Fibroblast of mammary gland (primary cell): ENCODE measurements at regions not wholly inside any gene's neighbourhood (a gene's known extent, or its start where the extent isn't known, plus 50 kb on each side); places are given as distances from the start of the nearest gene placed in this dataset.

ENCODE experiments used
- DNase-seq: peaks from one replicate; pipeline ENCODE4 v3.0.0-alpha.2; 2010; ENCODE audit warnings: low read depth
- H3K4me3 ChIP-seq: 2 replicates; pipeline ENCODE4 v1.5.1; 2011; ENCODE audit warnings: low read depth, mild to moderate bottlenecking, low read length, moderate library complexity; ENCODE audit not compliant: control insufficient read depth
- TF ChIP-seq, protein P1 (sequence below): conservative IDR thresholded peaks from 2 replicates; pipeline ENCODE4 v1.5.1; 2011; ENCODE audit warnings: low read depth, low read length, inconsistent platforms; ENCODE audit not compliant: control insufficient read depth, insufficient read depth

DNA sequence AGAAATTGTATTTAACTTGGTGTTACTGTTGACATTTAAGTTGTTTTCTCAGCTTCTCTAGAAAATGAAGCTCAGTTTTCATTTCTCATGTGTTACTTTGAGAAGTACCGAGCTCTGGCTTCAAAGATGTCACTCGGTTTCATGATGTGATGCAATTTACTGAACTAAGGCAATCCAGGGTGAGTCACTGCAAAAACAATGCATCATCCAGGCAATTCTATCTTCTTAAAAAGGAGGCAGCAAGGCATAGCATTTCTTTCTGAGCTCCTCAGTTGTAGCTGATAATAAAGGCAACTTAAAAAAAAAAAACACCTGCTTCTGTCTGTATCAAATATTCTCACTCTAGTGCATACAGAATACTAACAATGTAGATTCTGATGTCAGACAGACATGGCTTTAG lies 91.1 kb upstream of the KCNA4 start:
- peak; percentile 75 for DNase-seq
- no peak overlapping the region for H3K4me3 ChIP-seq
- TF ChIP-seq, protein P1, sequence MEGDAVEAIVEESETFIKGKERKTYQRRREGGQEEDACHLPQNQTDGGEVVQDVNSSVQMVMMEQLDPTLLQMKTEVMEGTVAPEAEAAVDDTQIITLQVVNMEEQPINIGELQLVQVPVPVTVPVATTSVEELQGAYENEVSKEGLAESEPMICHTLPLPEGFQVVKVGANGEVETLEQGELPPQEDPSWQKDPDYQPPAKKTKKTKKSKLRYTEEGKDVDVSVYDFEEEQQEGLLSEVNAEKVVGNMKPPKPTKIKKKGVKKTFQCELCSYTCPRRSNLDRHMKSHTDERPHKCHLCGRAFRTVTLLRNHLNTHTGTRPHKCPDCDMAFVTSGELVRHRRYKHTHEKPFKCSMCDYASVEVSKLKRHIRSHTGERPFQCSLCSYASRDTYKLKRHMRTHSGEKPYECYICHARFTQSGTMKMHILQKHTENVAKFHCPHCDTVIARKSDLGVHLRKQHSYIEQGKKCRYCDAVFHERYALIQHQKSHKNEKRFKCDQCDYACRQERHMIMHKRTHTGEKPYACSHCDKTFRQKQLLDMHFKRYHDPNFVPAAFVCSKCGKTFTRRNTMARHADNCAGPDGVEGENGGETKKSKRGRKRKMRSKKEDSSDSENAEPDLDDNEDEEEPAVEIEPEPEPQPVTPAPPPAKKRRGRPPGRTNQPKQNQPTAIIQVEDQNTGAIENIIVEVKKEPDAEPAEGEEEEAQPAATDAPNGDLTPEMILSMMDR: no peak

DNA sequence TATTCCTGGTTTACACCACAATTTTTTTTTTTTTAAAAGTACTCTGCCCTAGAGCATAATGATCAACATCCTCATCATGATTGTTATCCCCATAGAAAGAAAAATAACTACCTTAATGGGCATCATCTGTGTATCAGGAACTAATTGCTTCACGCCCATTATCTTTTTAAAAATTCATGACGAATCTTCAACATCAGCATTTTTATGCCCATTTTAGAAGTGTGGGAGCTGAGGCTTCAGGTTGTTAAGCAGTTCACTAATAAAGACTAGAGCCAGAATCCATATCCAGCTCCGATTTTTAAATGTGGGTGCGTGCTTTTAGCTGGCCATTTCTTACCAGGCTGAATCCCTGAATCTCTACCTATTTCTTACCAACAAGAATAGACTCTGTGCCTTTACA lies 92.9 kb upstream of the KCNA4 start:
- no peak overlapping the region for H3K4me3 ChIP-seq
- TF ChIP-seq, protein P1: no peak
- DNase-seq: no peak

DNA sequence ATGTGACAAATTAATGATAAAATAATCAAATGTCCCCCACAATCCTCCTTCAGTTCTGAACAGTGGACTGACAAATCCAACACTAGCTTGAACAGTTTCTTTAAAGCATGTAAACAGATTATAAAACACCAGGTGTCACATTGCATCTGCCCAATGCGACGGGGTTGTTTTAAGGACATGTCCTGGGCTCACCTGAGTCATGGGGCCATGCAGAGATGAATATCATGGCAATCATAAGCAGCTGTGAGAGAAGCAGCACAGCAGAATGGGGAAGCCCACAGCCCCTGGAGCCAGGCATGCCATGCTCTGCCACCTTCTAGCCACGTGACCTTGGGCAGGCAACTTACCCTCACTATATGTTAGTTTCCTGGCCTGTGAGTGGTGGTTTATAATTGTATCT lies 93.9 kb upstream of the KCNA4 start:
- DNase-seq: no peak
- TF ChIP-seq, protein P1: no peak
- H3K4me3 ChIP-seq: no peak overlapping the region

DNA sequence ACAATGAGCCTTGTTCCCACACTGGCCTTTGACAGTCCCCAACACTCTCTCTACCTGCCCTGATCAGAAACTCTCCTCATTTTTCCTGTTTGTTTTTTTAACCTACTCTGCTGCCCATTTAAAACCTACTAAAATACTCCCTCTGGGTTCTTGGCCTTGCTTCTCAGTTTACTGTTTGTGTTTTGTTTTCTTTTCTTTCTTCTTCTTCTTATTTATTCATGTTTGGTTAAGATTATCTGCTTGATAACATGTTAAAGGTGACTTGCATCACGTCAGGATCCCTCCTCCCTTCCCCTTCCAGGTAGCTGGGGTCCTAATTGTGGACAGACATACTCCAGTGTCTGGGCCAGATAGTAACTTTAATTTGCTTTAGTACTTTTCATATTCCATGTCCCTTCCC lies 95.0 kb upstream of the KCNA4 start:
- H3K4me3 ChIP-seq: no peak overlapping the region
- TF ChIP-seq, protein P1: no peak
- no peak for DNase-seq

DNA sequence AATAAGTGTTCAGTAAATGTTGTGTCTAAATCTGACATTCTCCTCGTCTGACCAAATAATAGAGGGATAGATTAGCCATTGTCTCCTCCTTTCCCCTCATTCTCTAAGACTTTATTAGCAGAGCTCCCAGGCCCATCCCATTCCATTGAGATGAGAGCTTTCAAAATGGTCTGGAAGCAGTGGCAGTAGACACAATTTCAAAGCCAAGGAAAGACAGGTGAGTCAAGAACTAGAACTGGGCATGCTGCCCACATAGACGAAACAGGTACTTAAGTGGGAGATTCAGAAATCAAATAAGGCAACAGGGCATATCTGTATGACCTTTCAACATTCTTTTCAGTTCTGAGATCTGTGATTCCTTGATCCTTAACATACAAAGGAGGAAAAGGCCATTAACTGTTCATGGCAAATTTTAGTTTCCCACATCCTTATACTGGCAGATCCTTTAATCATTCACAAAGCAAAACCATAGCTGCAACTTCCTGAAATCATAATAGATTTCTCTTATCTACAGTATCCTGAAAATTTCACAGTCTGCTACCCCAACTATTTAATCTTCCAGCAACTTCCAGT lies 96.6 kb upstream of the KCNA4 start:
- TF ChIP-seq, protein P1: no peak
- no peak overlapping the region for H3K4me3 ChIP-seq
- DNase-seq: no peak

DNA sequence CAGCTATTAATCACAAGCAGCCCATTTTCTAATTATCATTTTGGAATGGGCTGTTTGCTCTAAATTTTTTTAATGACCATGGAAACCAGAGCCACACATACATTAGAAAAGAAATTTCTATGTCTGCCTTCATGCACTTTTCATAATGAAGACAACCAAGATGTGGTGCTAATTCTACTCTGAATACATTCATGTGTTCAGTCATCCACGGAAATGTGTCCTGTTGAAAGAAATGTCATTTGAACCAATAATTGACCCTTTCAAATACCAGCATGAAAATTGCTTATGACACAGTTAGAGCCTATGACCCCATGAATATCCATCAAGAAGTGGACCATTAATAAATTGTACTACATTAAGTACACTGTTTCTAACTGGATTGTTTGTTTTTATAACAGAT lies 99.7 kb upstream of the KCNA4 start:
- DNase-seq: no peak
- TF ChIP-seq, protein P1: no peak
- no peak overlapping the region for H3K4me3 ChIP-seq

DNA sequence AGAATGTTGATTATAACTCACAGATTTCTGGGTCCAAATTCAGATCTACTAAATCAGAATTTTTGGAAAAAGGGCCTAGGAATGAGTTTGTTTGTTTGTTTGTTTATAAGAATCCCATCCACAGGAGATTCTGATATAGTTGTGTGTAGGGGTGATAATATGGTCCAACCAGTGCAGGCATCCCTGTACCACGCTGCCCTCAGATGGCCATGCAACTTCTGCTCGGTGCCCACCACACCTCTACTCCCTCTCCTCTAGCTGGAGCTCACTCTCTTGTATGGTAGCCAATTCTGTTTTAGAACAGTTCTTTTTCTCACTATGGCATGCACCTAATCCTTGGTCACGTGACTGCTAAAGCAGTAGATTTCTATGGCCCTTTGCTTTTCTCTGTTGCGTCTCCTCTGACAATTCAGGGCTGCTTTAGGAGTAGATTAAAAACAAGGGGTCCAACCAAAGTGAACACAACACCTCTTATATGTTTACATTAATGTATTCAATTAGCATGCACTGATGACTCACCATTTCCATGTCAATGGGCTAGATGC lies 103.3 kb upstream of the KCNA4 start:
- no peak for DNase-seq
- TF ChIP-seq, protein P1: no peak
- H3K4me3 ChIP-seq: no peak overlapping the region
